ENCODE measurements at regions not wholly inside any gene's neighbourhood (a gene's known extent, or its start where the extent isn't known, plus 50 kb on each side); places are given as distances from the start of the nearest gene placed in this dataset.

DNA sequence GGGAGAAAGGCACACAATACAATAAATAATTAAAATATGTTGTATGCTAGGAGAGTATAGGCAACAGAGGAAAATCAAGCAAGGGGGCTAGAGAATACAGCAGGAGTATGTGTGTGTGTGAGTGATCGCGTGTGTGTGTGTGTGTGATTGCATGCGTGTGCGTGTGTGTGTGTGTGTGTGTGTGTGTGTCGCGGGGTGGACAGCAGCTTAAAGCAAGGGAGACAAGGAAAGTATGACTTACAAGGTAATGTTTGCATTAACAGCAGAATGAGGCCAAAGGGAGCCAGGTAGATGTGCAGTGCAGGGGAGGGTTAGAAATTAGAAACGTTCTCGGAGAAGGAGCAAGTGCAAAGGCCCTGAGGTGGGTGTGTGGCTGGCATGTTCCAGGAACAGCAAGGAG is 57.4 kb upstream of the KCNA1 start:
- Mint-ChIP-seq H3K4me3 (no peak overlapping the region), H3K4me1 (no peaks in the 10 kb centered on the region), H3K9me3 (no peaks in the 10 kb centered on the region), H3K27me3 (ENCODE audit: insufficient read depth, low read depth, poor library complexity) (peaks cover 16% of the 10 kb centered on the region), H3K36me3 (ENCODE audit: low read depth) (no peaks in the 10 kb centered on the region; the same call in 2 of the 3 replicates), H3K27ac (no peak overlapping the region)
- Histone ChIP-seq H3K36me3 (ENCODE audit: insufficient read depth) (no peaks in the 10 kb centered on the region), H3K4me2 (no peak overlapping the region), H3K27me3 (ENCODE audit: insufficient read depth) (no peaks in the 10 kb centered on the region), H3K9me2 (ENCODE audit: insufficient read depth) (no peaks in the 10 kb centered on the region), H3K27ac (ENCODE audit: low read depth) (no peak overlapping the region), H3F3A (replicated peaks; ENCODE audit: low read depth) (no peaks in the 10 kb centered on the region), H2AFZ (no peak overlapping the region), H3K4me3 (no peak overlapping the region), H3K79me2 (replicated peaks; ENCODE audit: insufficient read depth) (no peaks in the 10 kb centered on the region), H3K4me1 (ENCODE audit: insufficient read depth) (no peaks in the 10 kb centered on the region), H4K20me1 (replicated peaks; ENCODE audit: insufficient read depth) (no peaks in the 10 kb centered on the region)
- ATAC-seq (no peak), DNase-seq (ENCODE audit: low spot score) (no peak)
- TF ChIP-seq, protein P1, sequence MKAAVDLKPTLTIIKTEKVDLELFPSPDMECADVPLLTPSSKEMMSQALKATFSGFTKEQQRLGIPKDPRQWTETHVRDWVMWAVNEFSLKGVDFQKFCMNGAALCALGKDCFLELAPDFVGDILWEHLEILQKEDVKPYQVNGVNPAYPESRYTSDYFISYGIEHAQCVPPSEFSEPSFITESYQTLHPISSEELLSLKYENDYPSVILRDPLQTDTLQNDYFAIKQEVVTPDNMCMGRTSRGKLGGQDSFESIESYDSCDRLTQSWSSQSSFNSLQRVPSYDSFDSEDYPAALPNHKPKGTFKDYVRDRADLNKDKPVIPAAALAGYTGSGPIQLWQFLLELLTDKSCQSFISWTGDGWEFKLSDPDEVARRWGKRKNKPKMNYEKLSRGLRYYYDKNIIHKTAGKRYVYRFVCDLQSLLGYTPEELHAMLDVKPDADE (IDR thresholded peaks at IDR 0.05), result no peak
- no peak for TF ChIP-seq POLR2AphosphoS5 (IDR thresholded peaks at IDR 0.05; ENCODE audit: low read depth)
- TF ChIP-seq ZNF331 (CRISPR knock-in tag; IDR thresholded peaks at IDR 0.05; ENCODE audit: low read depth), result no peak
- TF ChIP-seq STAT1 (IDR thresholded peaks at IDR 0.05; ENCODE audit: unreplicated experiment), result no peak
- no peak for TF ChIP-seq JUNB (IDR thresholded peaks at IDR 0.05; ENCODE audit: unreplicated experiment)
- no peak for TF ChIP-seq EZH2 (IDR thresholded peaks at IDR 0.05; ENCODE audit: low read depth, unreplicated experiment)

DNA sequence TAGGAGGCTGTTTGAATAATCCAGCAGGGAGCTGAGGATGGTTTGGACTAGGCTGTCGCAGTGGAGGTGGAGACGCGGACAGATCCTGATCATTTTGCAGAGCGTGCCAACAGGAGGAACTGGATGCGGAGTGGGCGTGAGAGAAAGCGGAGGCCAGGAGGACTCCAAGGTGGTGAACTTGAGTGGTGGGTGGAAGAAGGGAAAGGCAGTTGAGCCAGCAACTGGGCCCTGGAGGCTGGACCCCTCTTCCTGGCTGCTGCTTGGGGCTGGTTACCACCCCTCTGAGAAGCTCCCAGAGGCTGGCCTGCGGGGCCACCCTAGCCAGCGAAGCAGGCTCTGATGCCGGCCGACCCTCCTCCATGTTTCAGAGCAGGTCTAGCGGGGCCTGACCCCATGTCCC is 56.8 kb upstream of the KCNA1 start:
- Histone ChIP-seq H3K27ac (ENCODE audit: low read depth) (no peak overlapping the region), H2AFZ (no peak overlapping the region), H3K36me3 (ENCODE audit: insufficient read depth) (no peaks in the 10 kb centered on the region), H3K9me2 (ENCODE audit: insufficient read depth) (no peaks in the 10 kb centered on the region), H3K4me1 (ENCODE audit: insufficient read depth) (no peaks in the 10 kb centered on the region), H3K4me3 (no peak overlapping the region), H4K20me1 (replicated peaks; ENCODE audit: insufficient read depth) (no peaks in the 10 kb centered on the region), H3K79me2 (replicated peaks; ENCODE audit: insufficient read depth) (no peaks in the 10 kb centered on the region), H3K27me3 (ENCODE audit: insufficient read depth) (no peaks in the 10 kb centered on the region), H3F3A (replicated peaks; ENCODE audit: low read depth) (no peaks in the 10 kb centered on the region), H3K4me2 (no peak overlapping the region)
- Mint-ChIP-seq H3K27ac (no peak overlapping the region), H3K4me1 (peaks cover 4% of the 10 kb centered on the region), H3K36me3 (ENCODE audit: low read depth) (no peaks in the 10 kb centered on the region; the same call in 2 of the 3 replicates), H3K9me3 (no peaks in the 10 kb centered on the region), H3K4me3 (no peak overlapping the region), H3K27me3 (ENCODE audit: insufficient read depth, low read depth, poor library complexity) (peaks cover 16% of the 10 kb centered on the region)
- ATAC-seq, result no peak
- DNase-seq (ENCODE audit: low spot score), result no peak
- TF ChIP-seq, protein P2, sequence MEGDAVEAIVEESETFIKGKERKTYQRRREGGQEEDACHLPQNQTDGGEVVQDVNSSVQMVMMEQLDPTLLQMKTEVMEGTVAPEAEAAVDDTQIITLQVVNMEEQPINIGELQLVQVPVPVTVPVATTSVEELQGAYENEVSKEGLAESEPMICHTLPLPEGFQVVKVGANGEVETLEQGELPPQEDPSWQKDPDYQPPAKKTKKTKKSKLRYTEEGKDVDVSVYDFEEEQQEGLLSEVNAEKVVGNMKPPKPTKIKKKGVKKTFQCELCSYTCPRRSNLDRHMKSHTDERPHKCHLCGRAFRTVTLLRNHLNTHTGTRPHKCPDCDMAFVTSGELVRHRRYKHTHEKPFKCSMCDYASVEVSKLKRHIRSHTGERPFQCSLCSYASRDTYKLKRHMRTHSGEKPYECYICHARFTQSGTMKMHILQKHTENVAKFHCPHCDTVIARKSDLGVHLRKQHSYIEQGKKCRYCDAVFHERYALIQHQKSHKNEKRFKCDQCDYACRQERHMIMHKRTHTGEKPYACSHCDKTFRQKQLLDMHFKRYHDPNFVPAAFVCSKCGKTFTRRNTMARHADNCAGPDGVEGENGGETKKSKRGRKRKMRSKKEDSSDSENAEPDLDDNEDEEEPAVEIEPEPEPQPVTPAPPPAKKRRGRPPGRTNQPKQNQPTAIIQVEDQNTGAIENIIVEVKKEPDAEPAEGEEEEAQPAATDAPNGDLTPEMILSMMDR (conservative IDR thresholded peaks at IDR 0.05; ENCODE audit: low read depth in 2 of 2), result no peak
- TF ChIP-seq JUNB (IDR thresholded peaks at IDR 0.05; ENCODE audit: unreplicated experiment), result no peak
- no peak for TF ChIP-seq STAT1 (IDR thresholded peaks at IDR 0.05; ENCODE audit: unreplicated experiment)
- TF ChIP-seq ZNF331 (CRISPR knock-in tag; IDR thresholded peaks at IDR 0.05; ENCODE audit: low read depth), result no peak
- TF ChIP-seq, protein P3, sequence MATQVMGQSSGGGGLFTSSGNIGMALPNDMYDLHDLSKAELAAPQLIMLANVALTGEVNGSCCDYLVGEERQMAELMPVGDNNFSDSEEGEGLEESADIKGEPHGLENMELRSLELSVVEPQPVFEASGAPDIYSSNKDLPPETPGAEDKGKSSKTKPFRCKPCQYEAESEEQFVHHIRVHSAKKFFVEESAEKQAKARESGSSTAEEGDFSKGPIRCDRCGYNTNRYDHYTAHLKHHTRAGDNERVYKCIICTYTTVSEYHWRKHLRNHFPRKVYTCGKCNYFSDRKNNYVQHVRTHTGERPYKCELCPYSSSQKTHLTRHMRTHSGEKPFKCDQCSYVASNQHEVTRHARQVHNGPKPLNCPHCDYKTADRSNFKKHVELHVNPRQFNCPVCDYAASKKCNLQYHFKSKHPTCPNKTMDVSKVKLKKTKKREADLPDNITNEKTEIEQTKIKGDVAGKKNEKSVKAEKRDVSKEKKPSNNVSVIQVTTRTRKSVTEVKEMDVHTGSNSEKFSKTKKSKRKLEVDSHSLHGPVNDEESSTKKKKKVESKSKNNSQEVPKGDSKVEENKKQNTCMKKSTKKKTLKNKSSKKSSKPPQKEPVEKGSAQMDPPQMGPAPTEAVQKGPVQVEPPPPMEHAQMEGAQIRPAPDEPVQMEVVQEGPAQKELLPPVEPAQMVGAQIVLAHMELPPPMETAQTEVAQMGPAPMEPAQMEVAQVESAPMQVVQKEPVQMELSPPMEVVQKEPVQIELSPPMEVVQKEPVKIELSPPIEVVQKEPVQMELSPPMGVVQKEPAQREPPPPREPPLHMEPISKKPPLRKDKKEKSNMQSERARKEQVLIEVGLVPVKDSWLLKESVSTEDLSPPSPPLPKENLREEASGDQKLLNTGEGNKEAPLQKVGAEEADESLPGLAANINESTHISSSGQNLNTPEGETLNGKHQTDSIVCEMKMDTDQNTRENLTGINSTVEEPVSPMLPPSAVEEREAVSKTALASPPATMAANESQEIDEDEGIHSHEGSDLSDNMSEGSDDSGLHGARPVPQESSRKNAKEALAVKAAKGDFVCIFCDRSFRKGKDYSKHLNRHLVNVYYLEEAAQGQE (IDR thresholded peaks at IDR 0.05; ENCODE audit: unreplicated experiment), result no peak
- TF ChIP-seq, protein P1 (IDR thresholded peaks at IDR 0.05), result no peak

Data from GM23338 (cell line).